Vagina (tissue), 2 donors: ENCODE measurements at regions not wholly inside any gene's neighbourhood (a gene's known extent, or its start where the extent isn't known, plus 50 kb on each side); places are given as distances from the start of the nearest gene placed in this dataset.

ENCODE experiments used
- CTCF ChIP-seq, 3 experiments: fragments of 450-650 bp in 2 of 3; fragments of 200-600 bp in 1 of 3; sonication (generic) in 1 of 3; IDR thresholded peaks; one replicate each; pipeline ENCODE4 v1.5.1; 2017 to 2019; ENCODE audit warnings: antibody characterized with exemption in 3 of 3, mild to moderate bottlenecking in 2 of 3, moderate library complexity in 2 of 3
- POLR2A ChIP-seq, 2 donors: fragments of 450-650 bp; IDR thresholded peaks; one replicate each; pipeline ENCODE4 v1.6.1; 2017; ENCODE audit warnings: antibody characterized with exemption in 2 of 2, mild to moderate bottlenecking in 2 of 2, moderate library complexity in 2 of 2

- TF ChIP-seq POLR2A (IDR thresholded peaks at IDR 0.05) (no peak), CTCF (IDR thresholded peaks at IDR 0.05) (no peak)
These were observed 51.1 kb upstream of the SH3PXD2B start for GRCh38 chr5:172505403-172505759.
